GM19035 (cell line): ENCODE measurements at regions not wholly inside any gene's neighbourhood (a gene's known extent, or its start where the extent isn't known, plus 50 kb on each side); places are given as distances from the start of the nearest gene placed in this dataset.
"Not testable (repeated sequence)": the region's sequence is repeated elsewhere in the genome, so short reads cannot be mapped to it uniquely, and the experiment has no call there.

Experiments
- ATAC-seq: cut with Tn5 transposase; IDR thresholded peaks from one replicate; pipeline ENCODE4 v1.9.1; 2021; ENCODE audit not compliant: unreplicated experiment

DNA sequence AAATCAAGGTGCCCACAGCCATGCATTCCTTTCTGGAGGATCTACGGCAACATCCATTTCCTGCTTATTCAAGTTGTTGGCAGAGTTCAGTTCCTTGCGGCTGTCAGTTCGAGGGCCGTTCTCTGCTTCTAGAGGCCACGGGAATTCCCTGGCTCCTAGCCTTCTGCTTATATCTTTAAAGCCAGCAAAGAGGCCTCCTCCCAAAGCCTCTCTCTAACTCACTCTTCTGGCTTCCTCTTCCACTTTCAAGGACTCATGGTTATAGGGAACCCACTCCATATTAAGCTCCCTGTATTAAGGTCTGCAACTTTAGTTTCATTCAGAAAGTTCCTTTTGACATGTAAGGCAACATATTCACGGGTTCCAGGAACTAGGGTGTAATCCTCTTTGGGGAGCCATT, 150.1 kb upstream of the RMP24 start:
- ATAC-seq, result no peak

DNA sequence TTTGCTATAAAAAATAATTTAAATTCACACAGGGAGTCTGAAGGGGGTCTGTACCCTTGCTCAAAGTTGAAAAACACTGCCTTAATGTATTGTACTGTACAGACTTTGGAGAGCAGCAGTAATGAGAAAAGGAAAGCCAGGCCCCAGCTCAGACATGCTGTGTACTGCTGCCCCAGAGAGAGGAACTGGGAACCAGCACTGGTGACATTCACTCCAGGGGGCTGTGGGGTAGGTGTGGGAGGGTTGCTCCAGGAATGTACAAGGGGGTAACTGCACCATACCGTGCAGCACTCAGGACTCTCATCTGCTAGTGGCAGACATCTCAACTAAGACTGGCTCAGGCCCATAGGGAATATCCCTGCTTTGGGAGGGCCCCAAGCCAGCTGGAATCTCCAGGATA, 146.0 kb upstream of the RMP24 start:
- no peak for ATAC-seq

DNA sequence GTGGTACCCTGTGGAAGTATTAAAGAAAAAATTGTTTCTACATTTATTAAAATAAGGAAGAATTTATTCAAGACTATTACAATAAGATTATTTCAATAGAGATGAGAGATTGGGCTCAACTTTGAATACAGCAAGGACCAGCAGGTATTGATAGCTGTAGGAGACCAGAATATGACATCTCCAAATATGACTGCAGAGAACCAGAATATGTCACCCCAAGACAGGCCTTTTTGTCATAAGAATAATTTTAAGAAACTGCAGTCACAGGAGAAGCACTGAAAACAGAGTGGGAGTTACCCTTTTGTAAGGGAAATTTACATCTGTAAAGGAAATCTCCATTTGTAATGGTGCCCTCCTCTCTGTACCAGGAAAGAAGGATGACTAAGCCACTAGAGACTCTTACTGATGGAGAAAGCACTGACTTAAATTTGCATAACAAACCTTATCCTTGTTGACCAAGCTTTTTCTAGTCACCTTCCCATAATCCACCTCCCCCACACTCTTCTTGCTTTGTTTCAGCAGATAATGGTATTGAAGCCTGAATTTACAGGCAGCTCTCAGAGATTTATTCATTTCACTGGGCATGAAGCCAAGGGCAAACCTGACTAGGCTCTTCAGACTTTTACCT, 145.1 kb upstream of the RMP24 start:
- ATAC-seq, result no peak

DNA sequence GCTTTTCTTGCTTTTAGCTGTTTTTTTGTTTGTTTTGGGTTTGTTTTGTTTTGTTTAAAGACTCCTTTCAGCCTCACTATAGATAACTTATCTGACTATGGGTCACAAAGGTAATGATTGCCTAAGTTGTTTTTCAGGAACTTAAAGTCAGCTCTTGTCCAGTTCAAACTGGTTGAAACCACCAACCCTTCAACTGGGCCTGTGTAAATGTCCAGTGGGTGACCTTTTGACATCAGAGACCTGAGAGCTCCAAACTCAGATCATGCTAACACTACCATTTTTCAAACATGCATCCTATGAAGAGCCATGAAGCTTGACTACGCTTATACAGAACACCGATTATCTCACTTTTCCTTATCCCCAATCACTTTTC, 144.6 kb upstream of the RMP24 start:
- ATAC-seq, result no peak

GRCh38 chr18:35828591-35828990, 143.9 kb upstream of the RMP24 start:
- no peak for ATAC-seq

- no peak for ATAC-seq
Observed at GRCh38 chr18:35835366-35835765, 137.1 kb upstream of the RMP24 start.

DNA sequence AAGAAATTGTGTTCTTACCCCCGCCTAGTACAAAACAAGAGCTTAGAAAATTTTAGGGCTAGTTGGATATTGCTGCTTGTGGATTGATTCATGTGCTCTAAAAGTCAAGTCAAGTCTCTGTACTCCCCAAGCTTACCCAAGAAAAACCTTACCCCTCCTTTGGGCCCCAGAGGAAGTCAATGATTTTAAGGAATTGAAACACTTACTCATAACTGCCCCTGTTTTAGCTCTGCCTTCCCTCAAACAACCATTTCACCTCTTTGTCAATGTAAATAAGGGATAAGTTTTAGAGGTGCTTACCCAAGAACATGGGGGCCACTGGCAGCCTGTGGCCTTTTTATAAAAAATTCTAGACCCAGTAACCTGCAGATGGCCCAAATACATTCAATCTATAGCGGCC, 136.6 kb upstream of the RMP24 start:
- peak; percentile 90 for ATAC-seq

DNA sequence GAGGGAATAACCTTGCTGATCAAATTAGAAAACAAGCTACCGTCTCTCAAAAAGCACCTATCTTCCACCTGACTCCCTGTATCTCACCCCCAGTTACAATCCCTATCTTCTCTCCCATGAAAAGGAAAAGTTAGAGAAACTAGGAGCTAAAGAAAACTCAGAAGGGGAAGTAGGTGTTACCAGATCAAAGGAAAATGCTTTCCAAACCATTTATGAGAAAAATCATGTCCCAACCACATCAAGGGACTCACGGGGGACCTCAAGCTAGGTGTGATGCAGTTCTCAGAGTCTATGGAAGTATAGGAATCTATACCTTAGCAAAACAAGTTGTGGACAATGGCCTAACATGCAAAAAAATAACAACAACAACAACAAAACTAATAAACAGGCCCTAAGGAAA, 135.5 kb upstream of the RMP24 start:
- ATAC-seq, result no peak

- ATAC-seq, result no peak
Observed at GRCh38 chr18:35837922-35838496, 134.5 kb upstream of the RMP24 start.

GRCh38 chr18:35841283-35841682, 131.2 kb upstream of the RMP24 start:
- no peak for ATAC-seq

DNA sequence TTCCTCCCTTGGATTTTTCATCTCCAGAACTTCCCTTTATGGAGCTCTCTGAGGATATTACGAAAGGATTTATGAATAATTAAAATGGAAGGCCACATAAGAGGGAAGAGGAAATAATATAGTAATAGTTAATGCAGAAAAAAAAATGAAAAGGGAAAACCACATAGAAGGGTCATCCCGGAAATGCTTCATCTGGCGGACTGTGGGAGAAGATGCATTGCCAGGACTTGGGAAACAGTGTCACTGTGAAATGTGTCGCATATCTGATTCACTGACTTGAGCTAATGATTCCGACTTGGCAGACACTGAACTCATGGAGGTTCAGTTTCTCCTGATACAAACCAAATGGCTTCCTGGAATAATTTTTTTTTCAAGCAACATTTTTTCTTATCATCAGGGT, 129.9 kb upstream of the RMP24 start:
- ATAC-seq, result no peak

GRCh38 chr18:35848321-35848720, 124.2 kb upstream of the RMP24 start:
- not testable (repeated sequence) for ATAC-seq

- ATAC-seq, result not testable (repeated sequence)
Observed at GRCh38 chr18:35849241-35849640, 123.2 kb upstream of the RMP24 start.

GRCh38 chr18:35851286-35851970, 121.1 kb upstream of the RMP24 start:
- no peak for ATAC-seq

GRCh38 chr18:35852786-35853185, 119.7 kb upstream of the RMP24 start:
- ATAC-seq, result no peak

- ATAC-seq, result no peak
Observed at GRCh38 chr18:35854095-35854494, 118.4 kb upstream of the RMP24 start.

- no peak for ATAC-seq
Observed at GRCh38 chr18:35856178-35856577, 116.3 kb upstream of the RMP24 start.

- not testable (repeated sequence) for ATAC-seq
Observed at GRCh38 chr18:35856721-35857120, 115.8 kb upstream of the RMP24 start.

DNA sequence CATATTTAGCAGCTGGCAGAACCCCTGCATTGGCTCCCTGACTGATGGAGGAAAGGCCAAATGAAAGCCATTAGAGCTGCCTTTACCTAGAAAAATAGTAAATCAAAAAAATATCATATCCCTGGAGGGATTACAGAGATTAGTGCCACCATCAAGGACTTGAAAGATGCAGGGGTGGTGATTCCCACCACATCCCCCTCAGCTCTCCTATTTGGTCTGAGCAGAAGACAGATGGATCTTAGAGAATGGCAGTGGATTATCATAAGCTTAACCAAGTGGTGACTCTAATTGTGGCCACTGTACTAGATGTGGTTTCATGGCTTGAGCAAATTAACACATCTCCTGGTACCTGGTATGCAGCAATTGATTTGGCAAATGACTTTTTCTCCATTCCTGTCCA, 114.9 kb upstream of the RMP24 start:
- ATAC-seq, result not testable (repeated sequence)

GRCh38 chr18:35861367-35862118, 110.9 kb upstream of the RMP24 start:
- no peak for ATAC-seq

DNA sequence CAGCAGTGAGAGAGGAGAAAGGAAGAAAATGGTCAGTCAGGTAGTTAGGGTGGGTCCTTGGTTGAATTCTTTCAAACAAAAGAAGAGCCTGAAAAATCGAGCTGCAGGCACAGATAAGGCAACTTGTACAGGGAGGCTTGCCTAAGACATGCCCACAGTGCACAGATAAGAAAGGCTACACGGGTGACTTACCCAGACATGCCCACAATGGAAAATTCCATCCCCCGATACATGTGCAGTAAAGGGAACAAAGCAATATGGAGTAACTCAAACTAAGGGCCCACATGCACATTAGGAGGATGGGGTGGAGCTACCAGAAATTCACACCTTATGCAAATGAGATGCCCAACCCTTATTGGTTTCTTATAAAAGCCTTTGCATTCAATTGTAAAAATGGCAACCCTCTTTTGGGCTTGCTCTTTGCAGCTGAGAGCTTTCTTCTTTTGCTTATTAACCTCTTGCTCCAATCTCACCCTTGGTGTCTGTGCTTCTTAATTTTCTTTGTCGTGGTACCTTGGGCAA, 110.3 kb upstream of the RMP24 start:
- ATAC-seq, result no peak

DNA sequence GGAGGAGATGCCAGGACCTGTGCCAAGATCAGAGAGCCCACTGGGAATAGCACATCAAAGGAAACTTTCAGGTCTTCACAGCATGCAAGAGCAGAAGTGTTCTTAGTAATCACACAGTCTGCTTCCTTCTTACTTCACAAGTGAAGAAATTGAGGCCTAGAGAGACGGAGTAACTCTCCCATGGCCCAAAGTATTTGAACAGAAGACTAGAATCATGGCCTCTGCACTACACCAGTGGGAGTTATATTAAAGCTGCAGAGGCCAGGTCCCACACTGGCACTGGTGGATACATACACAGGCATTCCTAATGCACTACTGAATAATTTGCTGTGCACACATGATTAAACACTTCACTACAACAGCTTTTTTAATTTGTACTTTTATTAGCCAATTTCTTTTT, 107.6 kb upstream of the RMP24 start:
- ATAC-seq, result no peak
